Lung (tissue), 11 donors: ENCODE measurements at regions not wholly inside any gene's neighbourhood (a gene's known extent, or its start where the extent isn't known, plus 50 kb on each side); places are given as distances from the start of the nearest gene placed in this dataset.

Source experiments
- ATAC-seq: fragments of 200-7000 bp; cut with Tn5 transposase; one replicate; pipeline ENCODE4 v1.9.1; 2020; ENCODE audit warnings: moderate number of reproducible peaks; ENCODE audit not compliant: insufficient read depth, low FRiP score
- DNase-seq, 3 donors: peaks; one replicate each; pipeline ENCODE4 v3.0.0-alpha.2; 2013 to 2017
- H3K27ac ChIP-seq, 2 donors: one replicate each; pipeline ENCODE4 v1.5.1; 2013; ENCODE audit warnings: mild to moderate bottlenecking in 2 of 2, moderate library complexity in 2 of 2, control low read depth in 1 of 2, inconsistent platforms in 1 of 2, low read depth in 1 of 2, low read length in 1 of 2
- H3K27me3 ChIP-seq, 3 donors: one replicate each; pipeline ENCODE4 v1.5.1; 2013; ENCODE audit warnings: low read length in 2 of 3; ENCODE audit not compliant: control insufficient read depth in 3 of 3, insufficient read depth in 3 of 3
- H3K36me3 ChIP-seq, 4 donors: one replicate each; pipeline ENCODE4 v1.5.1; 2013; ENCODE audit warnings: low read length in 4 of 4, mild to moderate bottlenecking in 1 of 4, moderate library complexity in 1 of 4; ENCODE audit not compliant: control insufficient read depth in 4 of 4, insufficient read depth in 4 of 4
- H3K4me1 ChIP-seq, 5 donors: one replicate each; pipeline ENCODE4 v1.5.1; 2013; ENCODE audit warnings: low read length in 5 of 5, mild to moderate bottlenecking in 2 of 5, moderate library complexity in 1 of 5; ENCODE audit not compliant: control insufficient read depth in 5 of 5, insufficient read depth in 5 of 5
- H3K4me3 ChIP-seq: one replicate; pipeline ENCODE4 v1.5.1; 2013; ENCODE audit warnings: mild to moderate bottlenecking, control low read depth, moderate library complexity
- H3K9ac ChIP-seq, 2 donors: one replicate each; pipeline ENCODE4 v1.5.1; 2013; ENCODE audit warnings: low read length in 2 of 2, control low read depth in 1 of 2; ENCODE audit not compliant: insufficient read depth in 1 of 2
- H3K9me3 ChIP-seq, 4 donors: one replicate each; pipeline ENCODE4 v1.5.1; 2013; ENCODE audit warnings: low read length in 3 of 4, mild to moderate bottlenecking in 1 of 4, moderate library complexity in 1 of 4; ENCODE audit not compliant: control insufficient read depth in 4 of 4, insufficient read depth in 3 of 4
- WGBS, 2 donors: extraction: QIAGEN DNeasy Blood & Tissue Kit; methylation state at CpG; one replicate each; pipeline ENCODE4 v1.1.7; 2013; 5-methylcytosine and 5-hydroxymethylcytosine counted together
- TF ChIP-seq, protein P1 (sequence below): IDR thresholded peaks from 2 replicates; pipeline ENCODE4 v1.5.1; 2012; ENCODE audit warnings: mild to moderate bottlenecking; ENCODE audit errors: control extremely low read depth, extremely low read depth
- donor health status: control.
- donor health status: control.
- donor health status: Bipolar disorder and iron deficiency.
- donor health status: healthy.
- donor health status: DM: yes; HTN: yes; CAD: no.

DNA sequence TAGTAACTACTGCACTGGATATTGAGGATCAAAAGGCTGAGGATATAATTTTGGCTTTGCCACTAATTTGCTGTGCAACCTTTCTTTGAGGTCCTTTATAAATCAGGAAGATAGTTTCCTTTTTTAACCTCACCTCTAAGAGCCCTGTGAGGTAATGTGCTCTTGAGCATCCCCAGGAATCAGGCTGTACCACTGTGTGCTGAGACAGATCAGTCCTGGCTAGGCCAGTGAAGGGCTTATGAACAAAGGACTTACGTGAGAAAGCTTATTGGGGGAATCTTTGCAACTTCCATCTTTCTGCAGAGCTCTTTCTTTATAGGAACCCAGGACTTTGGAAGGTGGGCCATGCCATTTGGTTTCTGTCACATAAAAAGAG, 188.9 kb downstream of the SIPA1L2 start:
- H3K4me3 ChIP-seq: no peak overlapping the region
- DNase-seq: no peak
- H3K9ac ChIP-seq: no peak overlapping the region
- H3K36me3 ChIP-seq: peaks cover 6 to 24% (median 18%) of the 10 kb centered on the region in 4 donors
- ATAC-seq: no peak
- H3K9me3 ChIP-seq: no peaks in the 10 kb centered on the region
- TF ChIP-seq, protein P1, sequence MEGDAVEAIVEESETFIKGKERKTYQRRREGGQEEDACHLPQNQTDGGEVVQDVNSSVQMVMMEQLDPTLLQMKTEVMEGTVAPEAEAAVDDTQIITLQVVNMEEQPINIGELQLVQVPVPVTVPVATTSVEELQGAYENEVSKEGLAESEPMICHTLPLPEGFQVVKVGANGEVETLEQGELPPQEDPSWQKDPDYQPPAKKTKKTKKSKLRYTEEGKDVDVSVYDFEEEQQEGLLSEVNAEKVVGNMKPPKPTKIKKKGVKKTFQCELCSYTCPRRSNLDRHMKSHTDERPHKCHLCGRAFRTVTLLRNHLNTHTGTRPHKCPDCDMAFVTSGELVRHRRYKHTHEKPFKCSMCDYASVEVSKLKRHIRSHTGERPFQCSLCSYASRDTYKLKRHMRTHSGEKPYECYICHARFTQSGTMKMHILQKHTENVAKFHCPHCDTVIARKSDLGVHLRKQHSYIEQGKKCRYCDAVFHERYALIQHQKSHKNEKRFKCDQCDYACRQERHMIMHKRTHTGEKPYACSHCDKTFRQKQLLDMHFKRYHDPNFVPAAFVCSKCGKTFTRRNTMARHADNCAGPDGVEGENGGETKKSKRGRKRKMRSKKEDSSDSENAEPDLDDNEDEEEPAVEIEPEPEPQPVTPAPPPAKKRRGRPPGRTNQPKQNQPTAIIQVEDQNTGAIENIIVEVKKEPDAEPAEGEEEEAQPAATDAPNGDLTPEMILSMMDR: no peak
- WGBS, 2 donors: 100% methylated on average over 1 of the region's 1 CpG
- no peak overlapping the region for H3K27ac ChIP-seq
- H3K27me3 ChIP-seq: no peaks in the 10 kb centered on the region
- peaks cover 0 to 6% (median 4%) of the 10 kb centered on the region in 5 donors for H3K4me1 ChIP-seq

DNA sequence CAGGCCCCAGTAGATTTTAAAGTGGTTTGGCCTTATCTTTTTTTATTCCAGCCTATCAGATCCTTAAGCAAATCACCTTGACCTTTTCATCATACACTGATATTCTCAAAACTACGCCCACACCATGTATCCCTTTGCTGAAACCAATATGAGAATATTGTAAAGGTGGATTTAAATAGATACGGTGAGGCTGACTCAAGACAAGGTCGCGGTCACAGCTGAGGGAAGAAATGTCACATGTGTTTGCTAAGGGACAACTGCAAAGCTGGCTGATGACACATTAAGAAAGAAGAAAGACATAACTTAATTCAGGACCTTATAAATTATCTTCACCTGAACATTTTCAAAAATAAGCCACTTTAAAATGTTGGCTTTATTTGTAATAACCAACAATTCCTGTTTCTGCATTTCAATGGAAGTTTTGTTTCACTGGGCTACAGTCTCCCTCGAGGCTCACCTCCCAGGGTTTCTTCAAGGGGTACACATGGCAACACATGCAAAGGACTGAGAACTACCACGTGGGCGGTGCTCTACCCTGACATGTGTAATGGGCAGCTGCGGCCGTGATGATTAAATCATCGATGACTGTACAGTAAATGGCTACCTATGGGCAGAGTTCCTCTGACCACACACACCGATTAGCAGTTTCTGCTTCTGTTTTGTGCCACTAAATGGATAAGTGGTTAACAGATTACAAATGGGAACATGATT, 189.5 kb downstream of the SIPA1L2 start:
- TF ChIP-seq, protein P1: no peak
- peaks cover 4 to 10% (median 6%) of the 10 kb centered on the region in 5 donors for H3K4me1 ChIP-seq
- ATAC-seq (no peak), DNase-seq (no peak)
- H3K27me3 ChIP-seq: no peaks in the 10 kb centered on the region
- no peak overlapping the region for H3K9ac ChIP-seq
- H3K9me3 ChIP-seq: no peaks in the 10 kb centered on the region
- H3K4me3 ChIP-seq: no peak overlapping the region
- WGBS, 2 donors: 93 to 97% methylated on average over 11 of the region's 11 CpGs
- H3K27ac ChIP-seq: no peak overlapping the region
- peaks cover 6 to 24% (median 18%) of the 10 kb centered on the region in 4 donors for H3K36me3 ChIP-seq

DNA sequence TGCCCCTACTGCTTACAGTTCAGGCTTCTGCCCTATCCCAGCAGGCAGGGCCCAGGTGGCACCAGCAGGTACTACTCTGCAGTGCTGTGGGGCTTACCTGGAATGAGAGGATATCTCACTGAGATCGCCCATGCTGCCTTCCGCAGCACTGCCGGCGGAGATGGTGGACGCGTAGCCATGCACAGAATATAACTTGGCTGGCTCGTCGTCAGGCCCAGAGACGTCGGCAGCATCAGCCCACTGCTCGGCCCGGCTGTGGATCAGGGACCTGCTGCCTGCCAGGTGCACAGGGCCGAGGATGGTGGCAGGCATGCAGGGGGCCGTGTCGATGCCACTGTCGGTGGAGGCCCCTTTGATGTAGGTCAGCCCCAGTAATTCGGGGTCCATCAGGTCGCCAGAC, 190.9 kb downstream of the SIPA1L2 start:
- DNase-seq: no peak
- no peaks in the 10 kb centered on the region for H3K9me3 ChIP-seq
- 95 to 97% methylated on average over 18 of the region's 18 CpGs for WGBS, 2 donors
- no peak overlapping the region for H3K9ac ChIP-seq
- ATAC-seq: no peak
- H3K4me3 ChIP-seq: no peak overlapping the region
- H3K36me3 ChIP-seq: peaks cover 6 to 24% (median 19%) of the 10 kb centered on the region in 4 donors
- peaks cover 4 to 11% (median 7%) of the 10 kb centered on the region in 5 donors for H3K4me1 ChIP-seq
- no peaks in the 10 kb centered on the region for H3K27me3 ChIP-seq
- TF ChIP-seq, protein P1: no peak
- H3K27ac ChIP-seq: no peak overlapping the region
